ENCODE measurements at regions not wholly inside any gene's neighbourhood (a gene's known extent, or its start where the extent isn't known, plus 50 kb on each side); places are given as distances from the start of the nearest gene placed in this dataset.
"Not testable (repeated sequence)": the region's sequence is repeated elsewhere in the genome, so short reads cannot be mapped to it uniquely, and the experiment has no call there.

DNA sequence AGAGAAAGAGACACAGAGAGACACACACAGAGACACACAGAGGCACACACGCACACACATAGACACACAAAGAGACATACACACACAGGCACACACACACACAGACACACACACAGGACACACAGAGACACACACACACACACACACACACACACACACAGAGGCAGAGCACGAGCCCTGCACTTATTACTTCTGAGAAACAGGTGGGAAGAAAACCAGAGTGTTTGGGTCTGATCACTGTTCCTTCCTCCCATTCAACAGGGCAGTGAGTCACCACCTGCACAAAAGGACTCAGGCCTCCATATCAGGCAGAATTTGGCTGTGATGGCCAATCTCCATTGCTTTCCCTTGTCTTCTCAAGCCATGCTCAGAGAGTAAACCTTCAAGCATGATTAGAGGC, 285.0 kb downstream of the ANAPC1 start:
- not testable (repeated sequence) for DNase-seq

DNA sequence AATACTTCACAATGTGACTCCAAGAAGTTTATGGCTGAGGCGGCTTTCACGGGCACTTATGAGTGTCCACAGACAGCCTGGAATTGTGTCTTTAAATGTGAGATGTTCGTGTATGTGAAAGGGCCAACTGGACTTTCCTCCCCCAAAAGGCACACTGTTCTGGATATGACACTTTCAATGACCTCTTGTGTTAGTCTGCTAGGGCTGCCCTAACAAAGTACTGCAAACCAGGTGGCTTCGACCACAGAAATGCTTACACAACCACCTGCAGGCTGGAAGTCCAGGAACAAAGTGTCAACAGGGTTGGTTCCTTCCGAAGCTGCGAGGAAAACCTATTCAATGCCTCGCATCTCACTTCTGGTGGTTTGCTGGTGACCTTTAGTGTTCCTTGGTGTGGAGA, 281.7 kb downstream of the ANAPC1 start:
- DNase-seq = not testable (repeated sequence)

DNA sequence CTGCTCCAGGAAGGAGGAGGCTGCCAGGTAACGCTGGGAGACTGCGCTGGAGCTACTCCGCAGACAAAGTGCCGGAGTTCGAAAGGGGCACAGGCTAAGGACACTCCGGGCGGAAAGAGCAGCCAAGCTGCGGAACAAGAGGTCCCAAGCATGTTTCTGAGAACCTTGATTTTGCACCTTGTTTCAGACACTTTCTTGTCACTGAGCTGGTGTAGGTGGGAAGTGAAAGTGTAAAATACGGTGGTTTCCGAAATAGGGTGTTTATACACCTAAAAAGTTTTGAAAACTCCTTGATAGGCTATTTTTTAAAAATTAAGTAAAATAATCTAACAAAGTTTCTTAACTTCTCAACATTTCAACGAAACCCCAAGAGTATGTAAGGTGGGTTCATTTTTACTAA, 278.2 kb downstream of the ANAPC1 start:
- DNase-seq = not testable (repeated sequence)

DNA sequence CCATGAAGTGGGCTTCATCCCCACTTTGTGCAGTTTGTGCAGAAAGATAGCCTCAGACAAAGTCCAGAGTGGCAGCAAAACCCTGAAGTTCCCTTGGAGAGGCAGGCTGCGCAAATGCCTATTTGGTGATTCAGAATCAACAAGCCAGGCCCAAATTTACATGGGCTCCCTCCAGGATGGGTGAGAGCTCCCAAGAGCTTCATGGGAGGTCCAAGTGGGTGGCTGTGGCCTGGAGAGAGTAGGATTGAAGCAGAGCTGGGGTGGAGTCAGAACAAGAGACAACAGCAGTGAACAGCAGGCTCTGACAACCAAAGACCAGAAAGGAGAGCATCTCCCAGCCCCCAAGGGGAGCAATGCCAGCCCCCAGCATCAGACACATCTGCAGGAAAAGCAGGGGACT, 277.4 kb downstream of the ANAPC1 start:
- DNase-seq = not testable (repeated sequence)

GRCh38 chr2:111609146-111609844, 274.7 kb downstream of the ANAPC1 start:
- DNase-seq = not testable (repeated sequence)

DNA sequence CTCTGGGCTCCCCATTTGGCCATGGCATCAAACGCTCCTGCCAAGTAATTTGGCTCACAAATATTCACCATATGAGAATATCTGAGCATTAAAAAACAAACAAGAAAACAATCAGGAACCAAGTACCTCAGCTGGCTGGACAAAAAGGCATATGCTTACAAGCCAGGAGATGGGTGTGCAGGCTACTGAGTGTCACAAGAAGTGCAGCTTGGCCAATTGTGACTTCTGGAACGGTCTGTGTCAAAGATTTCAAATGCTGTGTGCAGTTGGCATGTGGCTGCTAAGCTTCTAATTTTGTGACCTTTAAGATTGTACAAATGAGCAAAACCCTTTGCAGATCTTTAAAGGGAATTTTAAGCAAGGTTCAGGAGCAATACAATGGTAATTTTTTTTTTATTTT, 274.0 kb downstream of the ANAPC1 start:
- not testable (repeated sequence) for DNase-seq

DNA sequence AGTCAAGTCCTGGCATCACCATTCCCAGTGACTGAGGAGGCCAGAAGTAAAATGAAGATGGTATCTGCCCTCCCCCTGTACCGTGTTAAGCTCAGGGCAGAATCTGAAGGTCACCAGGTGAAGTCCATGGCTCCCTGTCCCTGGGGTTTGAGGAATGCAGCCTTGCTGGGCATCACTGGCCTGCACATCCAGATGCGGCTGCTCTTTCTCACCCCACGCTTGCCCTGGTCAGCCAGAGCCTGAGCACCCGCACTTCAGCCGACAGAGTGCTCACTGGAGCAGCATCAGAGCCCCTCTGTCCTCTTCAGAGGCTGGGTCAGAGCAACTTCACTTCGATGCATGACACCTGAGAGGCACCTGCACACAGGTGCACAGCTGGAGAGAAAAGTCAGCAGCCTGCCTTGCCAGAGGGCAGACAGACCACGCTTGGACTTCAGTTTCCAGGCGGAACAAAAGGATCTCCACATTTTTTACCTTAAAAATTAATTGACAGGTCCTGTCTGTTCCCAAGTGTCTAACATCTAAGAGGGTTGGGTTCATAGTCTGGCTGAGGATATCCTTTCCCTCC, 267.3 kb downstream of the ANAPC1 start:
- DNase-seq = no peak

- DNase-seq = no peak
Observed at GRCh38 chr2:111617299-111618225, 266.4 kb downstream of the ANAPC1 start.

- DNase-seq = no peak
Observed at GRCh38 chr2:111618226-111618977, 265.6 kb downstream of the ANAPC1 start.

DNA sequence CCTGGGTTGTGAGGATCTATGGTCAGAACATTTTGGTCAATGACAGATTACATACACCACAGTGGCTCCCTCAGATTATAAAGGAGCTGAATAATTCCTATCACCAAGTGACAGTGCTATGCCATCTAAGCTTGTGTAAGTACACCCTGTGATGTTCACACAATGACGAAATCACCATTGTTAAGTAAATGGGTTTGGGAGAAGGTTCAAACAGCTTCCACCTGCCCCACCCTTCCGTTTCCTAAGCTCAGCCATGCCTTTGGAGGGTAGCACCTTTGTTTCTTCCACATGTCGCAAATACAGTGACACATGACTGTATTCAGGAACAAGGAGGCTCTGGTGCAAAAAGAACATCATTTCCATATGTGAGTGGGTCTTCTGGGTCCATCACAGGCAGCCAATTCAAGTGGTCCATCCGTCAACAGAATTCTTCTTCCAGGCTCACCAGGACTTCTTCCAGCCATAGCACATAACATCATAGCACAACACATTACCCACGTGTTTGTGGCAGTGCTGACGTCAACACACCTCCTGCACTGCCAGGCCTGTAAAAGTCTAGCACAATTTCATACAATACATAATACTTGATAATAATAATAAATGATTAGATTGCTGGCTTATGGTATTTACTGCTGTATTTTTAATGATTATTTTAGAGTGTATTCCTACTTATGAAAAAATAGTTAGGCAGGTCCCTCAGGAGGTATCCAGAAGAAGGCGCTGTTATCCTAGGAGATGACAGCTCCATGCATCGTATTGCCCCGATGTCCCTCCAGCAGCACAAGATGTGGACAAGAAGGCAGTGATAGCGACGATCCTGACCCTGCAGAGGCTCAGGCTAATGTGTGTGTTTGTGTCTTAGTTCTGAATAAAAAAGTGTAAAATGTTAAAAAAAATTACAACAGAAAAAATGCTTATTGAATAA, 264.8 kb downstream of the ANAPC1 start:
- no peak for DNase-seq

DNA sequence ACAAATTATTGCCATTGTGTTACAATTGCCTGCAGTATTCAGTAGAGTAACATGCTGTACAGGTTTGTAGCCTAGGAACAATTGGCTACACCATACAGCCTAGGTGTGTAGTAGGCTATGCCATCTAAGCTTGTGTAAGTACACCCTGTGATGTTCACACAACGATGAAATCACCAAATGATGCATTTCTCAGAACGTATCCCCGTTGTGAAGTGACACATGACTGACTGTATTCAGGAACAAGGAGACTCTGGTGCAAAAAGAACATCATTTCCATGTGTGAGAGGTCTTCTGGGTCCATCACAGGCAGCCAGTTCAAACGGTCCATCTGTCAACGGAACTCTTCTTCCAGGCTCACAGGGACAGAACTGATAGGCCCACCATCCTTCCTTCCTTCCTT, 263.7 kb downstream of the ANAPC1 start:
- no peak for DNase-seq

DNA sequence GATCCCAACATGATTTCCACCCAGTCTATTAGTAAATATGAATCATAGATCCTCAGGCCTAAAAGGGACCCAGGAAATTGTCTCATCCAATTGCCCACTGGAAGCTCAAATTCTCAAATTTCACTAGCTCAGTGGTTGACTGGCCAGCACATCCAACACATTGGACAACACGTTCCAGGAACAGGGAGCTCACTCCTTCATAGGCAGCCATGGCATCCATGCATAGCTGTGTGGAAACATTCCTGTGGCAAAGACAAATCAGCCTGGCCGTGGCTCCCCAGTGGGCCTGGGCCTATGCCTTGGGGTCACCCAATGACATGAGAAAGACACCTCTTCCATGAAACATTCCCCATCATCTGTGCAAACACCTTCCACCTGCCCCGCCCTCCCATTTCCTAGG, 261.1 kb downstream of the ANAPC1 start:
- no peak for DNase-seq

DNA sequence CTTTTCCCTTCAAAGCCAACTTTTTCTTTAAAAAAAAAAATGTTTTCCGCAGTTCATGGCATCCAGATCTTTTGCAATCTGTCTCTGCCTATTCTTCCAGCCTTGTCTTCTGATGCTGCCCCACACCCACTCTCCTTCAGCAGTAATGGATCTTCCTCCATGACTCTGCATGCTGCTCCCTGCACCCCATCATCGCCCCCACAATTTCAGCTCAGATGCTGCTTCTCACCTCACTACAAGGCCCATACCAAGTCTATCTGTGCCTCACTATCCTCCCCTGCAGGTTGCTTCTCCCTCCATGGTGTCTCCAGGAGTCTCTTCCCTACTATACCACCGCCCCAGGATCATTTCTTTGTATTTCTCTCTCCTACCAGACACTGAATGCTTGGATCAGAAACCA, 260.6 kb downstream of the ANAPC1 start:
- no peak for DNase-seq

GRCh38 chr2:111624411-111625156, 259.4 kb downstream of the ANAPC1 start:
- DNase-seq = no peak

- DNase-seq = not testable (repeated sequence)
Observed at GRCh38 chr2:111625157-111625537, 258.8 kb downstream of the ANAPC1 start.

DNA sequence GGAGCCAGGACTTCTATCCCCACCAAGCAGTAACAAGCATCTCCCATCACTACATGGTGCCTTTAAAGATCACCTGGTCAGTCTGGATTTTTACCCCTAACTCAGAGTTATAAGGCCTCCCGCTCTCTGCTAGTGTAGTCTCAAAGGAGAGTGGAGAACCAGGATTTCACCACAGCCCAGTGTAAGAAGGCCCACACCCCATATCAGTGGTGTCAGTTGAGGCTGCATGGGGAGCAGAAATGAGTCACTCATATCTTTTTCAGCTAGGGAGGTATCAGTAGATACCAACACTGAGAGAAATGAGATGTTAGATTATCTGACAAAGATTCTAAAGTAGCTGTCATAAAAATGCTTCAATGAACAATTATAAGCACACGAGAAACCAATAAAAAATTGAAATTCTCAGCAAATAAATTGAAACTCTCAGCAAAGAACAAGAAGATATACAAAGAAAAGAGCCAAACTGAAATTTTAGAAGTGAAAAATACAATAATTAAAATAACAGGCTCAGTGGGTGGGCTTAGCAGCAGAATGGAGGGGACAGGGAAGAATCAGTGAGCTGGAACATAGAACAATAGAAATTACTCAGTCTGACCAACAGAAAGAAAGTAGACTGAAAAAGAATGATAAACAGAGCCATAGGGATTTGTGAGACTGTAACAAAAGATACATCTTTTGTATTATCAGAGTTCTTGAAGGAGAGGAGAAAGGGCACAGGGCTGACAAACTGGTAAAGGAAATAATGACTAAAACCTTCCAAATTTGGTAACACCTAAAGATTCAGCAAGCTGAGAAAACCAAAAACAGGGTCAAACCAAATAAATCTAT, 257.7 kb downstream of the ANAPC1 start:
- no peak for DNase-seq

- DNase-seq = no peak
Observed at GRCh38 chr2:111626865-111627163, 257.2 kb downstream of the ANAPC1 start.

- no peak for DNase-seq
Observed at GRCh38 chr2:111627256-111627655, 256.7 kb downstream of the ANAPC1 start.

GRCh38 chr2:111628221-111628620, 255.8 kb downstream of the ANAPC1 start:
- DNase-seq = no peak

DNA sequence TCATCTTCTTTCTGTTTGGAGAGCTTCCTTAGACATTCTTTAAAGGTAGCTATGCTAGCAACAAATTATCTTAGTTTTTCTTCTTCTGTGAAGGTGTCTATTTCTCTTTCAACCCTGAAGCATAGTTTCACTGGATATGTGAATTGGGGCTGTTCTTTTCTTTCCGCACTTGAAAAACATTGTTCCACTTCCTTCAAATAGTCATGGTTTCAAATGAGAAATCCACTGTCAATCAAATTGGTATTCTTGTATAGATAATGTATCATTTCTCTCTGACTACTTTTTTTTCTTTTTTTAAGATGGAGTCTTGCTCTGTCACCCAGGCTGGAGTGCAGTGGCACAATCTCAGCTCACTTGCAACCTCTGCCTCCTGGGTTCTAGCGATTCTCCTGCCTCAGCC, 254.0 kb downstream of the ANAPC1 start:
- DNase-seq = no peak
